Tongue (tissue), 1 donor: ENCODE measurements at regions not wholly inside any gene's neighbourhood (a gene's known extent, or its start where the extent isn't known, plus 50 kb on each side); places are given as distances from the start of the nearest gene placed in this dataset.
A peak's percentile ranks its signal among the peaks of the same experiment; 100 is the strongest.

Experiments
- DNase-seq: peaks from one replicate; pipeline ENCODE4 v3.0.0-alpha.2; 2015

- peak; percentile 92 for DNase-seq
These were observed 106.6 kb upstream of the TMC3 start for GRCh38 chr15:81480645-81481053.

- DNase-seq, result no peak
These were observed 104.3 kb upstream of the TMC3 start for GRCh38 chr15:81478354-81478753.

- DNase-seq, result no peak
These were observed 101.9 kb upstream of the TMC3 start for GRCh38 chr15:81475926-81476325.

GRCh38 chr15:81475471-81475870, 101.5 kb upstream of the TMC3 start:
- no peak for DNase-seq

GRCh38 chr15:81473946-81474345, 99.9 kb upstream of the TMC3 start:
- no peak for DNase-seq

- no peak for DNase-seq
These were observed 99.2 kb upstream of the TMC3 start for GRCh38 chr15:81473177-81473576.

GRCh38 chr15:81471151-81471550, 97.1 kb upstream of the TMC3 start:
- DNase-seq, result no peak

GRCh38 chr15:81469154-81469553, 95.1 kb upstream of the TMC3 start:
- no peak for DNase-seq

GRCh38 chr15:81466741-81467140, 92.7 kb upstream of the TMC3 start:
- no peak for DNase-seq

GRCh38 chr15:81454024-81454423, 80.0 kb upstream of the TMC3 start:
- DNase-seq, result no peak

- DNase-seq, result no peak
These were observed 76.7 kb upstream of the TMC3 start for GRCh38 chr15:81450721-81451120.

- DNase-seq, result no peak
These were observed 75.9 kb upstream of the TMC3 start for GRCh38 chr15:81449836-81450474.

GRCh38 chr15:81443040-81443820, 69.2 kb upstream of the TMC3 start:
- no peak for DNase-seq

- DNase-seq, result no peak
These were observed 68.4 kb upstream of the TMC3 start for GRCh38 chr15:81442454-81442853.

GRCh38 chr15:81434851-81435250, 60.8 kb upstream of the TMC3 start:
- no peak for DNase-seq

GRCh38 chr15:81433462-81433861, 59.4 kb upstream of the TMC3 start:
- DNase-seq, result no peak

GRCh38 chr15:81432179-81432578, 58.2 kb upstream of the TMC3 start:
- no peak for DNase-seq

- DNase-seq, result no peak
These were observed 53.2 kb upstream of the TMC3 start for GRCh38 chr15:81427176-81427575.

- DNase-seq, result no peak
These were observed 51.9 kb upstream of the TMC3 start for GRCh38 chr15:81425905-81426304.
